Neural cell (in vitro differentiated cells): ENCODE measurements at regions not wholly inside any gene's neighbourhood (a gene's known extent, or its start where the extent isn't known, plus 50 kb on each side); places are given as distances from the start of the nearest gene placed in this dataset.

Experiments used
- H2AFZ ChIP-seq: fragments of 200-600, 300-800 bp; sonication (generic), shearing (Covaris generic); 2 replicates; pipeline ENCODE4 v1.6.0; 2014; ENCODE audit warnings: low read depth, mild to moderate bottlenecking, antibody characterized with exemption, low read length, moderate library complexity
- H3F3A ChIP-seq: fragments of 200-600 bp; shearing (Covaris generic); 2 replicates; pipeline ENCODE4 v1.6.1; 2016; ENCODE audit warnings: mild to moderate bottlenecking, moderate library complexity, mixed read lengths, antibody characterized with exemption, low read length; ENCODE audit not compliant: insufficient read depth, poor library complexity, severe bottlenecking
- H3K27ac ChIP-seq: fragments of 200-600, 300-800 bp; sonication (generic), shearing (Covaris generic); 2 replicates; pipeline ENCODE4 v1.5.1; 2014; ENCODE audit warnings: mild to moderate bottlenecking, low read length, moderate library complexity
- H3K27me3 ChIP-seq: fragments of 300-800, 200-600 bp; sonication (generic), shearing (Covaris generic); 2 replicates; pipeline ENCODE4 v1.6.0; 2014; ENCODE audit warnings: mild to moderate bottlenecking, low read depth, low read length, moderate library complexity; ENCODE audit not compliant: insufficient read depth
- H3K36me3 ChIP-seq: fragments of 300-800, 200-600 bp; sonication (generic), shearing (Covaris generic); 2 replicates; pipeline ENCODE4 v1.5.1; 2014; ENCODE audit warnings: mild to moderate bottlenecking, antibody characterized with exemption, low read length, moderate library complexity; ENCODE audit not compliant: insufficient read depth
- H3K4me2 ChIP-seq: fragments of 300-800, 200-600 bp; sonication (generic), shearing (Covaris generic); 2 replicates; pipeline ENCODE4 v1.6.0; 2014; ENCODE audit warnings: mild to moderate bottlenecking, low read length
- H3K4me3 ChIP-seq: fragments of 300-800, 200-600 bp; sonication (generic), shearing (Covaris generic); 2 replicates; pipeline ENCODE4 v1.5.1; 2014; ENCODE audit warnings: mild to moderate bottlenecking, low read length, moderate library complexity
- H3K79me2 ChIP-seq: fragments of 200-600 bp; shearing (Covaris generic); replicated peaks from 2 replicates; pipeline ENCODE4 v1.6.0; 2014; ENCODE audit warnings: mild to moderate bottlenecking, low read length, moderate library complexity; ENCODE audit not compliant: insufficient read depth
- H3K9ac ChIP-seq: fragments of 300-800, 200-600 bp; sonication (generic), shearing (Covaris generic); 2 replicates; pipeline ENCODE4 v1.6.1; 2016; ENCODE audit warnings: mild to moderate bottlenecking, low read length, mixed read lengths
- H3K9me2 ChIP-seq: fragments of 200-600 bp; shearing (Covaris generic); 2 replicates; pipeline ENCODE4 v1.6.1; 2016; ENCODE audit warnings: mild to moderate bottlenecking, low read length, mixed read lengths; ENCODE audit not compliant: insufficient read depth
- H3K9me3 ChIP-seq: fragments of 200-600, 300-800 bp; sonication (generic), shearing (Covaris generic); 2 replicates; pipeline ENCODE4 v1.6.1; 2016; ENCODE audit warnings: mild to moderate bottlenecking, mixed run types, low read length, moderate library complexity, mixed read lengths
- H4K20me1 ChIP-seq: fragments of 200-600 bp; shearing (Covaris generic); 2 replicates; pipeline ENCODE4 v1.6.1; 2016; ENCODE audit warnings: mild to moderate bottlenecking, mixed run types; ENCODE audit not compliant: insufficient read depth
- EP300 ChIP-seq: fragments of 450-650 bp; conservative IDR thresholded peaks from 2 replicates; pipeline ENCODE4 v1.6.1; 2014; ENCODE audit warnings: antibody characterized with exemption, mild to moderate bottlenecking, moderate library complexity; ENCODE audit not compliant: poor library complexity, severe bottlenecking
- EZH2 ChIP-seq: fragments of 200-600, 300-800 bp; shearing (Covaris generic), sonication (generic); IDR thresholded peaks from 2 replicates; pipeline ENCODE4 v1.6.1; 2014; ENCODE audit warnings: antibody characterized with exemption, low read length, borderline replicate concordance, mild to moderate bottlenecking; ENCODE audit not compliant: insufficient read depth, poor library complexity, severe bottlenecking
- MXI1 ChIP-seq: fragments of 450-650 bp; conservative IDR thresholded peaks from 2 replicates; pipeline ENCODE4 v1.6.1; 2014; ENCODE audit warnings: antibody characterized with exemption, mild to moderate bottlenecking; ENCODE audit not compliant: poor library complexity, severe bottlenecking
- POLR2AphosphoS5 ChIP-seq: IDR thresholded peaks from 2 replicates; pipeline ENCODE4 v1.6.1; 2012
- RAD21 ChIP-seq: fragments of 450-650 bp; conservative IDR thresholded peaks from 2 replicates; pipeline ENCODE4 v1.6.1; 2014; ENCODE audit warnings: antibody characterized with exemption, mild to moderate bottlenecking, moderate library complexity
- REST ChIP-seq: IDR thresholded peaks from 2 replicates; pipeline ENCODE4 v1.6.1; 2012; ENCODE audit warnings: borderline replicate concordance
- SMC3 ChIP-seq: fragments of 450-650 bp; conservative IDR thresholded peaks from 2 replicates; pipeline ENCODE4 v1.6.1; 2014; ENCODE audit warnings: antibody characterized with exemption, mild to moderate bottlenecking, moderate library complexity; ENCODE audit not compliant: poor library complexity
- TAF1 ChIP-seq: IDR thresholded peaks from 2 replicates; pipeline ENCODE4 v1.6.1; 2012; ENCODE audit warnings: low read depth
- TF ChIP-seq, protein P1 (sequence below): fragments of 450-650 bp; IDR thresholded peaks from 2 replicates; pipeline ENCODE4 v1.5.1; 2014; ENCODE audit warnings: antibody characterized with exemption, mild to moderate bottlenecking, moderate library complexity; ENCODE audit not compliant: poor library complexity, severe bottlenecking

DNA sequence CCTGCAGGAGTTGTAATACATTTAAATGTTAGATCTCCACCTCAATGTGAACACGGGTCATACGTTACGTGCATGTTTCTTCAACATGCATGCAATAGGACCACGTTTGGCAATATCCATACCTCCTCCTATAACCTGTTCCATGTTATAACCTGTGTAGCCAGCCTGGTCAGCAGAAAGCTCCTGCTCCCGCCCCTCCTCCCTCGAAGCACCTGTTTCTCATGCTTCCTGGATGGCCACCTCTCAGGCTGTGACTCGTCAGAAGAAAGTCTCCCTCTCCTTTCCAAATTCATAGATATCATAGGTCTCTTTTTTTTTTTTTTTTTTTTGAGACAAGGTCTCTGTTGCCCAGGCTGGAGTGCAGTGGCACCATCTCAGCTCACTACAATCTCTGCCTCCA lies 96.5 kb downstream of the HMX1 start:
- Histone ChIP-seq H3K9ac (no peak overlapping the region), H3K4me3 (no peak overlapping the region)

DNA sequence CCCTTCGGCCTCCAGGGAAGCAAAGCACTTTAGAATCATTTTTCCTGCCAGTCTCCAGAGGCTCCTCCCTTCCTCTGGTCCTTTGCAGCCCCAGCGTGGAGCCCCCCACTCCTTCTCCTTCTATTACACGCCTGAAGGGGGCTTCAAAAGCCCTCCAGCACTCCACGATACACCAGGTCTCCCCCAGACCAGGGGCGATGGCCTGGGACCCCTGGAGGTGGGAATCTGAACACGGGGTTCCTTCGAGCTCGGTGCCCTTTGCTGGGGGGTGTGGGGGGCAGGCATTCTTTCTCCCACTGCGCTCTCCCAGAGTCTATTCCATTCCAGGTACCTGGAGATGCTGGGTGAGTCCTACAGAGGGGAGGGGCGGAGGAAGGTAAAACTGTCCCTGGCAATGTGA lies 97.6 kb downstream of the HMX1 start:
- Histone ChIP-seq H3K79me2 (no peaks in the 10 kb centered on the region), H4K20me1 (no peaks in the 10 kb centered on the region), H3K27me3 (no peaks in the 10 kb centered on the region), H3K4me2 (no peak overlapping the region), H3K27ac (no peak overlapping the region), H3K9me3 (no peaks in the 10 kb centered on the region), H3K9me2 (no peaks in the 10 kb centered on the region), H3K36me3 (no peaks in the 10 kb centered on the region), H2AFZ (no peak overlapping the region), H3K4me3 (no peak overlapping the region), H3F3A (no peaks in the 10 kb centered on the region), H3K9ac (no peak overlapping the region)
- TF ChIP-seq POLR2AphosphoS5: no peak
- TF ChIP-seq, protein P1, sequence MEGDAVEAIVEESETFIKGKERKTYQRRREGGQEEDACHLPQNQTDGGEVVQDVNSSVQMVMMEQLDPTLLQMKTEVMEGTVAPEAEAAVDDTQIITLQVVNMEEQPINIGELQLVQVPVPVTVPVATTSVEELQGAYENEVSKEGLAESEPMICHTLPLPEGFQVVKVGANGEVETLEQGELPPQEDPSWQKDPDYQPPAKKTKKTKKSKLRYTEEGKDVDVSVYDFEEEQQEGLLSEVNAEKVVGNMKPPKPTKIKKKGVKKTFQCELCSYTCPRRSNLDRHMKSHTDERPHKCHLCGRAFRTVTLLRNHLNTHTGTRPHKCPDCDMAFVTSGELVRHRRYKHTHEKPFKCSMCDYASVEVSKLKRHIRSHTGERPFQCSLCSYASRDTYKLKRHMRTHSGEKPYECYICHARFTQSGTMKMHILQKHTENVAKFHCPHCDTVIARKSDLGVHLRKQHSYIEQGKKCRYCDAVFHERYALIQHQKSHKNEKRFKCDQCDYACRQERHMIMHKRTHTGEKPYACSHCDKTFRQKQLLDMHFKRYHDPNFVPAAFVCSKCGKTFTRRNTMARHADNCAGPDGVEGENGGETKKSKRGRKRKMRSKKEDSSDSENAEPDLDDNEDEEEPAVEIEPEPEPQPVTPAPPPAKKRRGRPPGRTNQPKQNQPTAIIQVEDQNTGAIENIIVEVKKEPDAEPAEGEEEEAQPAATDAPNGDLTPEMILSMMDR: no peak
- TF ChIP-seq RAD21: no peak
- no peak for TF ChIP-seq EZH2
- no peak for TF ChIP-seq REST
- TF ChIP-seq MXI1: no peak
- no peak for TF ChIP-seq TAF1
- TF ChIP-seq SMC3: no peak
- no peak for TF ChIP-seq EP300

More for the DNA sequence above, 96.5 kb downstream of the HMX1 start:
- Histone ChIP-seq H3K36me3 (no peaks in the 10 kb centered on the region), H3K27me3 (no peaks in the 10 kb centered on the region), H3K9me2 (no peaks in the 10 kb centered on the region), H2AFZ (no peak overlapping the region), H3K79me2 (no peaks in the 10 kb centered on the region), H3K27ac (no peak overlapping the region), H3K9me3 (no peaks in the 10 kb centered on the region), H4K20me1 (no peaks in the 10 kb centered on the region), H3F3A (no peaks in the 10 kb centered on the region), H3K4me2 (no peak overlapping the region)
- TF ChIP-seq MXI1 (no peak), SMC3 (no peak), RAD21 (no peak), TAF1 (no peak), EZH2 (no peak), REST (no peak), EP300 (no peak), POLR2AphosphoS5 (no peak)
- TF ChIP-seq, protein P1: no peak
